RPMI8226 (cell line): ENCODE measurements at regions not wholly inside any gene's neighbourhood (a gene's known extent, or its start where the extent isn't known, plus 50 kb on each side); places are given as distances from the start of the nearest gene placed in this dataset.

Experiments
- DNase-seq: peaks from one replicate; pipeline ENCODE4 v3.0.0-alpha.2; 2015

GRCh38 chr1:244197851-244198375 lies 146.8 kb downstream of the ZBTB18 start:
- no peak for DNase-seq

GRCh38 chr1:244199902-244200301 lies 148.8 kb downstream of the ZBTB18 start:
- no peak for DNase-seq

- DNase-seq = no peak
Observed at GRCh38 chr1:244200596-244200995, 149.5 kb downstream of the ZBTB18 start.

GRCh38 chr1:244201750-244202149 lies 150.7 kb downstream of the ZBTB18 start:
- DNase-seq = no peak

GRCh38 chr1:244204004-244204403 lies 152.9 kb downstream of the ZBTB18 start:
- no peak for DNase-seq

- DNase-seq = no peak
Observed at GRCh38 chr1:244205171-244205570, 154.1 kb downstream of the ZBTB18 start.

- DNase-seq = no peak
Observed at GRCh38 chr1:244205906-244206305, 154.8 kb downstream of the ZBTB18 start.

GRCh38 chr1:244207042-244207934 lies 156.2 kb downstream of the ZBTB18 start:
- no peak for DNase-seq

- DNase-seq = no peak
Observed at GRCh38 chr1:244207935-244208244, 156.8 kb downstream of the ZBTB18 start.

- no peak for DNase-seq
Observed at GRCh38 chr1:244209955-244210354, 158.9 kb downstream of the ZBTB18 start.

- peak; percentile 10 for DNase-seq
Observed at GRCh38 chr1:244210884-244211558, 159.9 kb downstream of the ZBTB18 start.

- no peak for DNase-seq
Observed at GRCh38 chr1:244211559-244211944, 160.5 kb downstream of the ZBTB18 start.

GRCh38 chr1:244212219-244212618 lies 161.1 kb downstream of the ZBTB18 start:
- no peak for DNase-seq

GRCh38 chr1:244212797-244213475 lies 161.9 kb downstream of the ZBTB18 start:
- DNase-seq = no peak

- DNase-seq = no peak
Observed at GRCh38 chr1:244214009-244214967, 163.2 kb downstream of the ZBTB18 start.

- DNase-seq = no peak
Observed at GRCh38 chr1:244216836-244217235, 165.8 kb downstream of the ZBTB18 start.

GRCh38 chr1:244217711-244218110 lies 166.6 kb downstream of the ZBTB18 start:
- no peak for DNase-seq

GRCh38 chr1:244218220-244218619 lies 167.1 kb downstream of the ZBTB18 start:
- DNase-seq = no peak

GRCh38 chr1:244219149-244219548 lies 168.1 kb downstream of the ZBTB18 start:
- no peak for DNase-seq

GRCh38 chr1:244219802-244220201 lies 168.7 kb downstream of the ZBTB18 start:
- DNase-seq = no peak

GRCh38 chr1:244220410-244220809 lies 169.3 kb downstream of the ZBTB18 start:
- DNase-seq = no peak

- DNase-seq = no peak
Observed at GRCh38 chr1:244221991-244222390, 170.9 kb downstream of the ZBTB18 start.
